Activated CD4-positive, alpha-beta T cell treated with anti-CD3 and anti-CD28 coated beads, Interleukin-2, amount 50 U/mL, for 24 hours (primary cell): ENCODE measurements at regions not wholly inside any gene's neighbourhood (a gene's known extent, or its start where the extent isn't known, plus 50 kb on each side); places are given as distances from the start of the nearest gene placed in this dataset.
"Not testable (repeated sequence)": the region's sequence is repeated elsewhere in the genome, so short reads cannot be mapped to it uniquely, and the experiment has no call there.

Source experiments
- DNase-seq, 2 donors: peaks; one replicate each; pipeline ENCODE4 v3.0.0-alpha.2; 2020; ENCODE audit warnings: low read depth in 1 of 2, low spot score in 1 of 2

- no peak for DNase-seq
Measured at GRCh38 chr2:48218169-48218568, 96.3 kb upstream of the FOXN2 start.

- DNase-seq: no peak
Measured at GRCh38 chr2:48219234-48219554, 95.3 kb upstream of the FOXN2 start.

- no peak for DNase-seq
Measured at GRCh38 chr2:48219555-48220436, 94.7 kb upstream of the FOXN2 start.

GRCh38 chr2:48220501-48220900 is 94.0 kb upstream of the FOXN2 start:
- DNase-seq: no peak

GRCh38 chr2:48221846-48222516 is 92.5 kb upstream of the FOXN2 start:
- no peak for DNase-seq

- DNase-seq: no peak
Measured at GRCh38 chr2:48227617-48228344, 86.7 kb upstream of the FOXN2 start.

- no peak for DNase-seq
Measured at GRCh38 chr2:48228345-48228684, 86.2 kb upstream of the FOXN2 start.

- DNase-seq: no peak
Measured at GRCh38 chr2:48229063-48229462, 85.4 kb upstream of the FOXN2 start.

- no peak for DNase-seq
Measured at GRCh38 chr2:48230834-48231233, 83.6 kb upstream of the FOXN2 start.

- no peak for DNase-seq
Measured at GRCh38 chr2:48232351-48232750, 82.1 kb upstream of the FOXN2 start.

GRCh38 chr2:48233005-48233404 is 81.5 kb upstream of the FOXN2 start:
- no peak for DNase-seq

- DNase-seq: not testable (repeated sequence)
Measured at GRCh38 chr2:48233824-48234223, 80.7 kb upstream of the FOXN2 start.

GRCh38 chr2:48235076-48235475 is 79.4 kb upstream of the FOXN2 start:
- no peak for DNase-seq

GRCh38 chr2:48238381-48238780 is 76.1 kb upstream of the FOXN2 start:
- DNase-seq: no peak

- no peak for DNase-seq
Measured at GRCh38 chr2:48240912-48241311, 73.6 kb upstream of the FOXN2 start.

GRCh38 chr2:48247206-48247605 is 67.3 kb upstream of the FOXN2 start:
- no peak for DNase-seq

GRCh38 chr2:48248251-48248933 is 66.1 kb upstream of the FOXN2 start:
- no peak for DNase-seq

- DNase-seq: no peak
Measured at GRCh38 chr2:48249025-48249424, 65.5 kb upstream of the FOXN2 start.

- DNase-seq: no peak
Measured at GRCh38 chr2:48249631-48250473, 64.6 kb upstream of the FOXN2 start.

GRCh38 chr2:48250474-48250844 is 64.0 kb upstream of the FOXN2 start:
- DNase-seq: no peak

- peak in 1 of 2 donors; percentile 25 for DNase-seq
Measured at GRCh38 chr2:48250943-48251342, 63.5 kb upstream of the FOXN2 start.
